ENCODE measurements at regions not wholly inside any gene's neighbourhood (a gene's known extent, or its start where the extent isn't known, plus 50 kb on each side); places are given as distances from the start of the nearest gene placed in this dataset.

- TF ChIP-seq, protein P1, sequence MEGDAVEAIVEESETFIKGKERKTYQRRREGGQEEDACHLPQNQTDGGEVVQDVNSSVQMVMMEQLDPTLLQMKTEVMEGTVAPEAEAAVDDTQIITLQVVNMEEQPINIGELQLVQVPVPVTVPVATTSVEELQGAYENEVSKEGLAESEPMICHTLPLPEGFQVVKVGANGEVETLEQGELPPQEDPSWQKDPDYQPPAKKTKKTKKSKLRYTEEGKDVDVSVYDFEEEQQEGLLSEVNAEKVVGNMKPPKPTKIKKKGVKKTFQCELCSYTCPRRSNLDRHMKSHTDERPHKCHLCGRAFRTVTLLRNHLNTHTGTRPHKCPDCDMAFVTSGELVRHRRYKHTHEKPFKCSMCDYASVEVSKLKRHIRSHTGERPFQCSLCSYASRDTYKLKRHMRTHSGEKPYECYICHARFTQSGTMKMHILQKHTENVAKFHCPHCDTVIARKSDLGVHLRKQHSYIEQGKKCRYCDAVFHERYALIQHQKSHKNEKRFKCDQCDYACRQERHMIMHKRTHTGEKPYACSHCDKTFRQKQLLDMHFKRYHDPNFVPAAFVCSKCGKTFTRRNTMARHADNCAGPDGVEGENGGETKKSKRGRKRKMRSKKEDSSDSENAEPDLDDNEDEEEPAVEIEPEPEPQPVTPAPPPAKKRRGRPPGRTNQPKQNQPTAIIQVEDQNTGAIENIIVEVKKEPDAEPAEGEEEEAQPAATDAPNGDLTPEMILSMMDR (IDR thresholded peaks at IDR 0.05; ENCODE audit: low read depth, low read length) = no peak
- TF ChIP-seq EZH2phosphoT487 (IDR thresholded peaks at IDR 0.05; ENCODE audit: low read depth) = no peak
These were observed 230.4 kb upstream of the GSE1 start for GRCh38 chr16:85382717-85383118.
